ENCODE measurements at regions not wholly inside any gene's neighbourhood (a gene's known extent, or its start where the extent isn't known, plus 50 kb on each side); places are given as distances from the start of the nearest gene placed in this dataset.

GRCh38 chr12:74076918-74077317 is 460.7 kb upstream of the ATXN7L3B start:
- TF ChIP-seq CTCF (conservative IDR thresholded peaks at IDR 0.05), result no peak
- TF ChIP-seq EZH2 (IDR thresholded peaks at IDR 0.05; ENCODE audit: low read depth), result no peak
